ENCODE measurements at regions not wholly inside any gene's neighbourhood (a gene's known extent, or its start where the extent isn't known, plus 50 kb on each side); places are given as distances from the start of the nearest gene placed in this dataset.

GRCh38 chr15:94972314-94972713 is 741.0 kb downstream of the MCTP2 start:
- TF ChIP-seq CTCF (conservative IDR thresholded peaks at IDR 0.05 in 1 of 2, IDR thresholded peaks at IDR 0.05 in 1 of 2; ENCODE audit: low read depth in 1 of 2, low read length in 2 of 2), result no peak
- no peak for TF ChIP-seq EZH2 (IDR thresholded peaks at IDR 0.05; ENCODE audit: low read length, missing control alignments)

Measured in fibroblast of lung (primary cell).